WTC11 (cell line): ENCODE measurements at regions not wholly inside any gene's neighbourhood (a gene's known extent, or its start where the extent isn't known, plus 50 kb on each side); places are given as distances from the start of the nearest gene placed in this dataset.

Experiments
- ATAC-seq: fragments of 200-7000 bp; cut with Tn5 transposase; 2 replicates; pipeline ENCODE4 v1.10.0; 2021; ENCODE audit warnings: mild to moderate bottlenecking, moderate library complexity
- CTCF ChIA-PET: fragments of 300-600 bp; sonication (Branson Sonifier 250); formaldehyde crosslinking; loops from one replicate; lab custom pipeline; 2021; ENCODE audit warnings: antibody characterized with exemption; lab: Charles Lee
- POLR2A ChIA-PET: fragments of 350-600 bp; sonication (Branson Sonifier 250); formaldehyde crosslinking; loops from one replicate; lab custom pipeline; 2021; ENCODE audit warnings: antibody characterized with exemption; lab: Charles Lee
- DNase-seq: peaks from one replicate; pipeline ENCODE4 v3.0.0; 2021; ENCODE audit warnings: low spot score
- H3K27ac Mint-ChIP-seq: 2 replicates; pipeline ENCODE4 v1.8.0; 2021; ENCODE audit warnings: mixed read lengths
- H3K27me3 Mint-ChIP-seq: 2 replicates; pipeline ENCODE4 v1.8.0; 2021; ENCODE audit warnings: low read depth, mild to moderate bottlenecking, moderate library complexity, mixed read lengths
- H3K36me3 Mint-ChIP-seq: 2 replicates; pipeline ENCODE4 v1.8.0; 2021; ENCODE audit warnings: mixed read lengths
- H3K4me1 Mint-ChIP-seq: 2 replicates; pipeline ENCODE4 v1.8.0; 2022; ENCODE audit warnings: mixed read lengths
- H3K4me3 Mint-ChIP-seq: 2 replicates; pipeline ENCODE4 v1.8.0; 2021; ENCODE audit warnings: mild to moderate bottlenecking, moderate library complexity, mixed read lengths
- H3K9me3 Mint-ChIP-seq: 2 replicates; pipeline ENCODE4 v1.8.0; 2021; ENCODE audit warnings: mixed read lengths
- AFF4 ChIP-seq: sonication (generic); formaldehyde crosslinking; IDR thresholded peaks from 2 replicates; pipeline ENCODE4 v1.8.1; 2023; ENCODE audit warnings: mild to moderate bottlenecking, missing genetic modification reagents, borderline replicate concordance
- HMGA2 ChIP-seq: fragments of 250-450 bp; sonication (Bioruptor Pico); IDR thresholded peaks from 2 replicates; pipeline ENCODE4 v1.4.0; 2021; ENCODE audit warnings: mild to moderate bottlenecking, moderate library complexity
- IRF2 ChIP-seq: sonication (generic); formaldehyde crosslinking; IDR thresholded peaks from 2 replicates; pipeline ENCODE4 v1.8.0; 2022; ENCODE audit warnings: low read depth, missing genetic modification reagents, borderline replicate concordance
- JAZF1 ChIP-seq: fragments of 250-450 bp; sonication (Bioruptor Pico); IDR thresholded peaks from 2 replicates; pipeline ENCODE4 v1.9.0; 2021; ENCODE audit warnings: moderate library complexity, mild to moderate bottlenecking, inconsistent platforms
- NFYB ChIP-seq: sonication (generic); formaldehyde crosslinking; conservative IDR thresholded peaks from 2 replicates; pipeline ENCODE4 v1.8.0; 2022; ENCODE audit warnings: low read depth, missing genetic modification reagents
- PREB ChIP-seq: sonication (generic); formaldehyde crosslinking; IDR thresholded peaks from 2 replicates; pipeline ENCODE4 v1.8.1; 2022; ENCODE audit warnings: mild to moderate bottlenecking, missing genetic modification reagents, moderate library complexity, borderline replicate concordance
- SMAD3 ChIP-seq: sonication (generic); formaldehyde crosslinking; IDR thresholded peaks from 2 replicates; pipeline ENCODE4 v1.8.0; 2022; ENCODE audit warnings: missing genetic modification reagents, mild to moderate bottlenecking, borderline replicate concordance
- SOX15 ChIP-seq: fragments of 250-450 bp; sonication (Bioruptor Pico); IDR thresholded peaks from 2 replicates; pipeline ENCODE4 v1.9.0; 2021; ENCODE audit warnings: mild to moderate bottlenecking
- USF2 ChIP-seq: sonication (generic); formaldehyde crosslinking; IDR thresholded peaks from 2 replicates; pipeline ENCODE4 v1.8.1; 2023; ENCODE audit warnings: mild to moderate bottlenecking, missing genetic modification reagents, moderate library complexity
- TF ChIP-seq, protein P1 (sequence below): sonication (generic); formaldehyde crosslinking; IDR thresholded peaks from 2 replicates; pipeline ENCODE4 v1.8.0; 2022; ENCODE audit warnings: mild to moderate bottlenecking, missing genetic modification reagents
- TF ChIP-seq, protein P2 (sequence below): sonication (generic); formaldehyde crosslinking; IDR thresholded peaks from 2 replicates; pipeline ENCODE4 v1.8.0; 2022; ENCODE audit warnings: mild to moderate bottlenecking, missing genetic modification reagents
- TF ChIP-seq, protein P3 (sequence below): sonication (generic); formaldehyde crosslinking; IDR thresholded peaks from 2 replicates; pipeline ENCODE4 v1.8.1; 2023; ENCODE audit warnings: mild to moderate bottlenecking, moderate library complexity, missing genetic modification reagents
- TF ChIP-seq, protein P4 (sequence below): fragments of 250-450 bp; sonication (Bioruptor Pico); IDR thresholded peaks from 2 replicates; pipeline ENCODE4 v1.9.0; 2021; ENCODE audit warnings: mild to moderate bottlenecking, borderline replicate concordance

- H3K4me3 Mint-ChIP-seq: no peak overlapping the region
- no peaks in the 10 kb centered on the region for H3K27me3 Mint-ChIP-seq
- TF ChIP-seq SMAD3 (CRISPR knock-in tag) (no peak), PREB (CRISPR knock-in tag) (no peak), JAZF1 (CRISPR knock-in tag) (no peak), AFF4 (CRISPR knock-in tag) (no peak), HMGA2 (CRISPR knock-in tag) (no peak), IRF2 (no peak), USF2 (CRISPR knock-in tag) (no peak), NFYB (CRISPR knock-in tag) (no peak), SOX15 (CRISPR knock-in tag) (no peak)
- TF ChIP-seq, protein P1, sequence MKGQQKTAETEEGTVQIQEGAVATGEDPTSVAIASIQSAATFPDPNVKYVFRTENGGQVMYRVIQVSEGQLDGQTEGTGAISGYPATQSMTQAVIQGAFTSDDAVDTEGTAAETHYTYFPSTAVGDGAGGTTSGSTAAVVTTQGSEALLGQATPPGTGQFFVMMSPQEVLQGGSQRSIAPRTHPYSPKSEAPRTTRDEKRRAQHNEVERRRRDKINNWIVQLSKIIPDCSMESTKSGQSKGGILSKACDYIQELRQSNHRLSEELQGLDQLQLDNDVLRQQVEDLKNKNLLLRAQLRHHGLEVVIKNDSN: no peak
- TF ChIP-seq, protein P2, sequence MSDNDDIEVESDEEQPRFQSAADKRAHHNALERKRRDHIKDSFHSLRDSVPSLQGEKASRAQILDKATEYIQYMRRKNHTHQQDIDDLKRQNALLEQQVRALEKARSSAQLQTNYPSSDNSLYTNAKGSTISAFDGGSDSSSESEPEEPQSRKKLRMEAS (CRISPR knock-in tag): no peak
- TF ChIP-seq, protein P3, sequence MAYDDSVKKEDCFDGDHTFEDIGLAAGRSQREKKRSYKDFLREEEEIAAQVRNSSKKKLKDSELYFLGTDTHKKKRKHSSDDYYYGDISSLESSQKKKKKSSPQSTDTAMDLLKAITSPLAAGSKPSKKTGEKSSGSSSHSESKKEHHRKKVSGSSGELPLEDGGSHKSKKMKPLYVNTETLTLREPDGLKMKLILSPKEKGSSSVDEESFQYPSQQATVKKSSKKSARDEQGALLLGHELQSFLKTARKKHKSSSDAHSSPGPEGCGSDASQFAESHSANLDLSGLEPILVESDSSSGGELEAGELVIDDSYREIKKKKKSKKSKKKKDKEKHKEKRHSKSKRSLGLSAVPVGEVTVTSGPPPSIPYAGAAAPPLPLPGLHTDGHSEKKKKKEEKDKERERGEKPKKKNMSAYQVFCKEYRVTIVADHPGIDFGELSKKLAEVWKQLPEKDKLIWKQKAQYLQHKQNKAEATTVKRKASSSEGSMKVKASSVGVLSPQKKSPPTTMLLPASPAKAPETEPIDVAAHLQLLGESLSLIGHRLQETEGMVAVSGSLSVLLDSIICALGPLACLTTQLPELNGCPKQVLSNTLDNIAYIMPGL (CRISPR knock-in tag): no peak
- TF ChIP-seq, protein P4, sequence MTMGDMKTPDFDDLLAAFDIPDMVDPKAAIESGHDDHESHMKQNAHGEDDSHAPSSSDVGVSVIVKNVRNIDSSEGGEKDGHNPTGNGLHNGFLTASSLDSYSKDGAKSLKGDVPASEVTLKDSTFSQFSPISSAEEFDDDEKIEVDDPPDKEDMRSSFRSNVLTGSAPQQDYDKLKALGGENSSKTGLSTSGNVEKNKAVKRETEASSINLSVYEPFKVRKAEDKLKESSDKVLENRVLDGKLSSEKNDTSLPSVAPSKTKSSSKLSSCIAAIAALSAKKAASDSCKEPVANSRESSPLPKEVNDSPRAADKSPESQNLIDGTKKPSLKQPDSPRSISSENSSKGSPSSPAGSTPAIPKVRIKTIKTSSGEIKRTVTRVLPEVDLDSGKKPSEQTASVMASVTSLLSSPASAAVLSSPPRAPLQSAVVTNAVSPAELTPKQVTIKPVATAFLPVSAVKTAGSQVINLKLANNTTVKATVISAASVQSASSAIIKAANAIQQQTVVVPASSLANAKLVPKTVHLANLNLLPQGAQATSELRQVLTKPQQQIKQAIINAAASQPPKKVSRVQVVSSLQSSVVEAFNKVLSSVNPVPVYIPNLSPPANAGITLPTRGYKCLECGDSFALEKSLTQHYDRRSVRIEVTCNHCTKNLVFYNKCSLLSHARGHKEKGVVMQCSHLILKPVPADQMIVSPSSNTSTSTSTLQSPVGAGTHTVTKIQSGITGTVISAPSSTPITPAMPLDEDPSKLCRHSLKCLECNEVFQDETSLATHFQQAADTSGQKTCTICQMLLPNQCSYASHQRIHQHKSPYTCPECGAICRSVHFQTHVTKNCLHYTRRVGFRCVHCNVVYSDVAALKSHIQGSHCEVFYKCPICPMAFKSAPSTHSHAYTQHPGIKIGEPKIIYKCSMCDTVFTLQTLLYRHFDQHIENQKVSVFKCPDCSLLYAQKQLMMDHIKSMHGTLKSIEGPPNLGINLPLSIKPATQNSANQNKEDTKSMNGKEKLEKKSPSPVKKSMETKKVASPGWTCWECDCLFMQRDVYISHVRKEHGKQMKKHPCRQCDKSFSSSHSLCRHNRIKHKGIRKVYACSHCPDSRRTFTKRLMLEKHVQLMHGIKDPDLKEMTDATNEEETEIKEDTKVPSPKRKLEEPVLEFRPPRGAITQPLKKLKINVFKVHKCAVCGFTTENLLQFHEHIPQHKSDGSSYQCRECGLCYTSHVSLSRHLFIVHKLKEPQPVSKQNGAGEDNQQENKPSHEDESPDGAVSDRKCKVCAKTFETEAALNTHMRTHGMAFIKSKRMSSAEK (CRISPR knock-in tag): no peak
- TF ChIP-seq, all 79 proteins: peak for 0
- ATAC-seq: no peak; the same call in 1 of the 2 replicates
- H3K9me3 Mint-ChIP-seq: no peaks in the 10 kb centered on the region
- ChIA-PET POLR2A (no interaction called here), CTCF (interaction anchor here (0.9 kb wide), 1 partner anchor 52 kb away, joined by 3 read pairs; no protein-coding TSS in a partner anchor)
- no peaks in the 10 kb centered on the region for H3K36me3 Mint-ChIP-seq
- DNase-seq: no peak
- no peak overlapping the region for H3K27ac Mint-ChIP-seq
- H3K4me1 Mint-ChIP-seq: peaks cover 19% of the 10 kb centered on the region
Measured at GRCh38 chr11:70867281-70868047, 384.9 kb downstream of the SHANK2 start.
